GM19372 (cell line): ENCODE measurements at regions not wholly inside any gene's neighbourhood (a gene's known extent, or its start where the extent isn't known, plus 50 kb on each side); places are given as distances from the start of the nearest gene placed in this dataset.
"Not testable (repeated sequence)": the region's sequence is repeated elsewhere in the genome, so short reads cannot be mapped to it uniquely, and the experiment has no call there.

Source experiments
- ATAC-seq: cut with Tn5 transposase; IDR thresholded peaks from one replicate; pipeline ENCODE4 v1.9.1; 2021; ENCODE audit warnings: mild to moderate bottlenecking, low read depth, moderate library complexity; ENCODE audit not compliant: unreplicated experiment

- no peak for ATAC-seq
These were observed 59.2 kb downstream of the C9orf50 start for GRCh38 chr9:129561594-129562281.

- ATAC-seq: no peak
These were observed 60.0 kb downstream of the C9orf50 start for GRCh38 chr9:129560881-129561306.

GRCh38 chr9:129559506-129559881 lies 61.4 kb downstream of the C9orf50 start:
- ATAC-seq: no peak

GRCh38 chr9:129558551-129559505 lies 62.1 kb downstream of the C9orf50 start:
- ATAC-seq: no peak

- no peak for ATAC-seq
These were observed 62.8 kb downstream of the C9orf50 start for GRCh38 chr9:129558063-129558550.

GRCh38 chr9:129557192-129558036 lies 63.5 kb downstream of the C9orf50 start:
- ATAC-seq: no peak

- ATAC-seq: no peak
These were observed 64.3 kb downstream of the C9orf50 start for GRCh38 chr9:129556491-129557191.

- no peak for ATAC-seq
These were observed 65.2 kb downstream of the C9orf50 start for GRCh38 chr9:129555512-129556215.

GRCh38 chr9:129554649-129555048 lies 66.3 kb downstream of the C9orf50 start:
- no peak for ATAC-seq

- ATAC-seq: no peak
These were observed 67.6 kb downstream of the C9orf50 start for GRCh38 chr9:129553277-129553676.

- ATAC-seq: no peak
These were observed 68.8 kb downstream of the C9orf50 start for GRCh38 chr9:129552064-129552463.

GRCh38 chr9:129551393-129551973 lies 69.4 kb downstream of the C9orf50 start:
- ATAC-seq: no peak

- ATAC-seq: not testable (repeated sequence)
These were observed 69.9 kb downstream of the C9orf50 start for GRCh38 chr9:129550977-129551376.

GRCh38 chr9:129550199-129550839 lies 70.6 kb downstream of the C9orf50 start:
- no peak for ATAC-seq

- ATAC-seq: no peak
These were observed 71.2 kb downstream of the C9orf50 start for GRCh38 chr9:129549684-129550083.

- ATAC-seq: no peak
These were observed 71.8 kb downstream of the C9orf50 start for GRCh38 chr9:129549139-129549538.

- ATAC-seq: no peak
These were observed 72.2 kb downstream of the C9orf50 start for GRCh38 chr9:129548571-129549135.
